ENCODE measurements at regions not wholly inside any gene's neighbourhood (a gene's known extent, or its start where the extent isn't known, plus 50 kb on each side); places are given as distances from the start of the nearest gene placed in this dataset.
A peak's percentile ranks its signal among the peaks of the same experiment; 100 is the strongest.

- Histone ChIP-seq H3K9me3 (ENCODE audit: control insufficient read depth, insufficient read depth, low read length) (no peaks in the 10 kb centered on the region; the same call in 1 of the 2 replicates), H3K27me3 (ENCODE audit: control insufficient read depth, insufficient read depth, low read length) (no peaks in the 10 kb centered on the region), H3K4me3 (ENCODE audit: low read depth, low read length) (no peak overlapping the region), H3K27ac (ENCODE audit: low read depth, low read length) (no peak overlapping the region)
- TF ChIP-seq, protein P1, sequence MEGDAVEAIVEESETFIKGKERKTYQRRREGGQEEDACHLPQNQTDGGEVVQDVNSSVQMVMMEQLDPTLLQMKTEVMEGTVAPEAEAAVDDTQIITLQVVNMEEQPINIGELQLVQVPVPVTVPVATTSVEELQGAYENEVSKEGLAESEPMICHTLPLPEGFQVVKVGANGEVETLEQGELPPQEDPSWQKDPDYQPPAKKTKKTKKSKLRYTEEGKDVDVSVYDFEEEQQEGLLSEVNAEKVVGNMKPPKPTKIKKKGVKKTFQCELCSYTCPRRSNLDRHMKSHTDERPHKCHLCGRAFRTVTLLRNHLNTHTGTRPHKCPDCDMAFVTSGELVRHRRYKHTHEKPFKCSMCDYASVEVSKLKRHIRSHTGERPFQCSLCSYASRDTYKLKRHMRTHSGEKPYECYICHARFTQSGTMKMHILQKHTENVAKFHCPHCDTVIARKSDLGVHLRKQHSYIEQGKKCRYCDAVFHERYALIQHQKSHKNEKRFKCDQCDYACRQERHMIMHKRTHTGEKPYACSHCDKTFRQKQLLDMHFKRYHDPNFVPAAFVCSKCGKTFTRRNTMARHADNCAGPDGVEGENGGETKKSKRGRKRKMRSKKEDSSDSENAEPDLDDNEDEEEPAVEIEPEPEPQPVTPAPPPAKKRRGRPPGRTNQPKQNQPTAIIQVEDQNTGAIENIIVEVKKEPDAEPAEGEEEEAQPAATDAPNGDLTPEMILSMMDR (IDR thresholded peaks at IDR 0.05; ENCODE audit: low read depth, low read length): peak; percentile 68
- POLR2A ChIA-PET: interaction anchor here (0.6 kb wide), 1 partner anchor 46 kb away, joined by 4 read pairs; no protein-coding TSS in a partner anchor
- CTCF ChIA-PET: interaction anchor here (0.6 to 6.3 kb wide), 33 partner anchors 14 to 902 kb away, joined by 3 to 99 read pairs (median 4); no protein-coding TSS in a partner anchor
- no peak for DNase-seq (ENCODE audit: low read depth, low spot score)
Measured at GRCh38 chr4:138035781-138036258, 206.3 kb downstream of the SLC7A11 start.

GRCh38 chr4:138034871-138035270 is 207.3 kb downstream of the SLC7A11 start:
- H3K4me3 ChIP-seq (ENCODE audit: low read depth, low read length): no peak overlapping the region
- no peak overlapping the region for H3K27ac ChIP-seq (ENCODE audit: low read depth, low read length)
- H3K9me3 ChIP-seq (ENCODE audit: control insufficient read depth, insufficient read depth, low read length): no peaks in the 10 kb centered on the region; the same call in 1 of the 2 replicates
- H3K27me3 ChIP-seq (ENCODE audit: control insufficient read depth, insufficient read depth, low read length): no peaks in the 10 kb centered on the region
- TF ChIP-seq, protein P1 (IDR thresholded peaks at IDR 0.05; ENCODE audit: low read depth, low read length): no peak
- ChIA-PET POLR2A (no interaction called here), CTCF (interaction anchor here (0.6 to 6.3 kb wide), 29 partner anchors 16 to 903 kb away, joined by 3 to 99 read pairs (median 4); no protein-coding TSS in a partner anchor)
- no peak for DNase-seq (ENCODE audit: low read depth, low spot score)

GRCh38 chr4:138032222-138032621 is 209.9 kb downstream of the SLC7A11 start:
- ChIA-PET CTCF (interaction anchor here (0.7 to 1.0 kb wide), 3 partner anchors 66 to 149 kb away, joined by 3 read pairs; no protein-coding TSS in a partner anchor), POLR2A (interaction anchor here (0.7 kb wide), 1 partner anchor 153 kb away, joined by 4 read pairs; no protein-coding TSS in a partner anchor)
- no peak for DNase-seq (ENCODE audit: low read depth, low spot score)
- Histone ChIP-seq H3K27ac (ENCODE audit: low read depth, low read length) (no peak overlapping the region), H3K27me3 (ENCODE audit: control insufficient read depth, insufficient read depth, low read length) (no peaks in the 10 kb centered on the region), H3K9me3 (ENCODE audit: control insufficient read depth, insufficient read depth, low read length) (no peaks in the 10 kb centered on the region), H3K4me3 (ENCODE audit: low read depth, low read length) (no peak overlapping the region)
- TF ChIP-seq, protein P1 (IDR thresholded peaks at IDR 0.05; ENCODE audit: low read depth, low read length): no peak

DNA sequence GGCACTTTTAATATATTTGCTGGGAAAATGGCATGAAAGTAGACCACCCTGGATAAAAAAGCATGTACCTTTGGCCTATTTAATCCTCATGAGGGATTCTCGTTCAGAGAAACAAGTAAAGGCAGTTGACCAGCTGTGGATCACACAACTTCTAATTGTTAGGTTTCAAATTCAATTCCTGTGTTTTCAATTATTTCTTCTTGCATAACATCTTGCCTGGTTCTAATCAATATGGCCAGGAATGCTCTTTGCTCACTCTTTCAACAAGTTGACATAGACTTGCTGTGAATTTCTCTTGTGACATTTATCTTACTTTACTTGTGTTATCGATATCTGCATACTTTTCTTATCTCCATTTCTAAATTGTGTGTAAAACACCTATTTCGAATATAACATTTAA is 211.8 kb downstream of the SLC7A11 start:
- ChIA-PET POLR2A (no interaction called here), CTCF (no interaction called here)
- TF ChIP-seq, protein P1 (IDR thresholded peaks at IDR 0.05; ENCODE audit: low read depth, low read length): no peak
- H3K4me3 ChIP-seq (ENCODE audit: low read depth, low read length): no peak overlapping the region
- no peak overlapping the region for H3K27ac ChIP-seq (ENCODE audit: low read depth, low read length)
- H3K27me3 ChIP-seq (ENCODE audit: control insufficient read depth, insufficient read depth, low read length): no peaks in the 10 kb centered on the region
- no peaks in the 10 kb centered on the region for H3K9me3 ChIP-seq (ENCODE audit: control insufficient read depth, insufficient read depth, low read length)
- no peak for DNase-seq (ENCODE audit: low read depth, low spot score)

DNA sequence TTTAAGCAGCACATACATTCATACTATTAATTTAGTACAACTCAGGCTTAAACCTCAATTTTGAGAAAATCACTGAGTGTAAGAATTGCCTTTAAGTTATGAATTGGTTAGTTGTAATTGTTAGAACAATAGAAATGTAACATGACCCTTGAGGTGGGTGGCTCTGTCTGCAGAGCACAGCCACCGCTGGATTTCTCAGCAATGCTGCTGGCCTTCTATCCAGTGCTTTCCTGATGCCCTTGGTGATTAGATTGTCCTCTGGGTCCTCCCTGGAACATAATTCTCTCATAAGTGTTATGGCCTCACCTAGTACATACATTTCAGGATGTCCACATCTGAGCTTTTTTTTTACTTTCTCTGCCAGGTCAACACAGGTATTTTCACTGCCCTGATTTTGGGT is 213.2 kb downstream of the SLC7A11 start:
- Histone ChIP-seq H3K27me3 (ENCODE audit: control insufficient read depth, insufficient read depth, low read length) (no peaks in the 10 kb centered on the region), H3K4me3 (ENCODE audit: low read depth, low read length) (no peak overlapping the region), H3K27ac (ENCODE audit: low read depth, low read length) (no peak overlapping the region), H3K9me3 (ENCODE audit: control insufficient read depth, insufficient read depth, low read length) (no peaks in the 10 kb centered on the region)
- TF ChIP-seq, protein P1 (IDR thresholded peaks at IDR 0.05; ENCODE audit: low read depth, low read length): no peak
- ChIA-PET POLR2A (no interaction called here), CTCF (interaction anchor here (1.2 to 3.0 kb wide), 2 partner anchors 62 to 905 kb away, joined by 6 to 13 read pairs; no protein-coding TSS in a partner anchor)
- no peak for DNase-seq (ENCODE audit: low read depth, low spot score)
